Cardiac septum (tissue), 1 donor: ENCODE measurements at regions not wholly inside any gene's neighbourhood (a gene's known extent, or its start where the extent isn't known, plus 50 kb on each side); places are given as distances from the start of the nearest gene placed in this dataset.
"Not testable (repeated sequence)": the region's sequence is repeated elsewhere in the genome, so short reads cannot be mapped to it uniquely, and the experiment has no call there.

Experiments
- DNase-seq: peaks from one replicate; pipeline ENCODE4 v3.0.0-alpha.2; 2020; ENCODE audit warnings: low spot score
- intact Hi-C: fragments of 100-400 bp; cut with DNase I; formaldehyde crosslinking; loops from one replicate; pipeline ENCODE4 v1.14.0; 2022
- donor health status: DM: no; HTN: no; CAD: no.

GRCh38 chr4:133544097-133544496 lies 395.0 kb downstream of the PCDH10 start:
- DNase-seq, result no peak
- intact Hi-C loops, result no loop called here

GRCh38 chr4:133537780-133538281 lies 388.7 kb downstream of the PCDH10 start:
- DNase-seq, result no peak
- intact Hi-C loops, result no loop called here

DNA sequence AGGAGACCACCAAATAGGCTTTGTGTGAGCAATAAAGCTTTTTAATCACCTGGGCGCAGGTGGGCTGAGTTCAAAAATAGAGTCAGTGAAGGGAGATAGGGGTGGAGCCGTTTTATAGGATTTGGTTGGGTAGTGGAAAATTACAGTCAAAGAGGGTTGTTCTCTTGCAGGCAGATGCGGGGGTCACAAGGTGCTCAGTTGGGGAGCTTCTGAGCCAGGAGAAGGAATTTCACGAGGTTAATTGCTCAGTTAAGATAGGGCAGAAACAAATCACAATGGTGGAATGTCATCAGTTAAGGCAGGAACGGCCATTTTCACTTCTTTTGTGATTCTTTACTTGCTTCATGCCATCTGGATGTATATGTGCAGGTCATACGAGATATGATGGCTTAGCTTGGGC lies 385.1 kb downstream of the PCDH10 start:
- DNase-seq, intact Hi-C loops: not testable (repeated sequence)

DNA sequence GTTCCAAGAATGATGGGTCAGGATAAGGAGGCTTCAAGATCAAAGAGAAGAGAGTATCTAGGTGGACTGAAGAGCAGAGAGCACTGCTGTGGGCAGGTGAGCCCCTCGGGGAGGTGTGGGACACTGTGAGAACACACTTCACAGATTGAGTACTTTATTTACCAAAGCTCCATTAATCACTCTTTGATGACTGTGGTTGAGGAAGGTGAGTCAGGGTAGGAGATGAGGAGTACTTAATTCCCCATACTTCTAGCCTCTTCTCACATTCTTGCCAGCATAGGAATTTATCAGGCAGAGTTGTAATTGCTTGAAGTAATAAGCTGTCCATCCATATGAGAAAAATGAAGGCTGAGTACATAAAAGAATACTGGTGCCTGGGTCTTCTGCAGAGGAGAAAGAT lies 375.3 kb downstream of the PCDH10 start:
- DNase-seq, result no peak
- intact Hi-C loops, result no loop called here

GRCh38 chr4:133513901-133514300 lies 364.8 kb downstream of the PCDH10 start:
- intact Hi-C loops, result no loop called here
- DNase-seq, result no peak

DNA sequence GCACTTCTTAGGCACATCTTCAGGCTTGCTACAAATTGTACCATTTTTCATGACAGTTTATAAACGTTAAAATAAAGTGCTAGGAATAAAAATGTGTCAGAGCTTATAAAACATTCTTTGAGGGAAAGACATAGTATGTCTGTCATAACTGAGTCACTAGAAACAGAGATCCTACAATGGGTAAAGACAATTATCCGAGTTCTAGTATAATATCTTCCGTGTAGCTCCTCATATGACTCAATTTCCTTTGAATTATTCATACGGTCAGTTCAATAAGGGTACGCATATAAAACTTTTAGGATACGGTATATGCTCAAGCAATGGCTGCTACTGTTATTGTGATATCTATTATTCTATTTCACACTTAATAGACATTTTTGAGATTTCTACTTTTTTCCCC lies 349.1 kb downstream of the PCDH10 start:
- intact Hi-C loops, result no loop called here

GRCh38 chr4:133493776-133494175 lies 344.7 kb downstream of the PCDH10 start:
- DNase-seq, result no peak
- intact Hi-C loops, result no loop called here

More for the DNA sequence above, 349.1 kb downstream of the PCDH10 start:
- no peak for DNase-seq

GRCh38 chr4:133493241-133493640 lies 344.1 kb downstream of the PCDH10 start:
- no peak for DNase-seq
- intact Hi-C loops, result no loop called here

DNA sequence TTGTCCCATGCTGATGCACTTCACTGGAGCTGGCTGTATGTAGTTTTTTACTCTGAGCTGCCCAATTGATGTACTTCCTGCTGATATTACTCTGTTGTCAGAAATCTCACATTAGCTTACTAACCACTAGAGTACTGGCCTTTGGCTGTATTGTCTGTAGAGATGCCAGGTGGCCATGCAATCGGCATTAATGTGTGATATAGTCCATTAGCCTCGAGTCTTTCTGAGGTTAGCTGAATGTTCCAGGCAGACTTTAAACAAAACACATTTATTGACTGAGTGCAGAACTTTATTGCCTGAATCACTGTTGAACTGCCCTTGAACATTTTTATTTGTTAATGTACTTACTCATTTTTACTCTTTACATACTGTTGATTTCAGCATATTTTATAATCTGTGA lies 335.2 kb downstream of the PCDH10 start:
- DNase-seq, result no peak
- intact Hi-C loops, result no loop called here

GRCh38 chr4:133483600-133484246 lies 334.6 kb downstream of the PCDH10 start:
- DNase-seq, result no peak
- intact Hi-C loops, result no loop called here

- no peak for DNase-seq
- intact Hi-C loops, result no loop called here
Observed at GRCh38 chr4:133476063-133476462, 327.0 kb downstream of the PCDH10 start.

DNA sequence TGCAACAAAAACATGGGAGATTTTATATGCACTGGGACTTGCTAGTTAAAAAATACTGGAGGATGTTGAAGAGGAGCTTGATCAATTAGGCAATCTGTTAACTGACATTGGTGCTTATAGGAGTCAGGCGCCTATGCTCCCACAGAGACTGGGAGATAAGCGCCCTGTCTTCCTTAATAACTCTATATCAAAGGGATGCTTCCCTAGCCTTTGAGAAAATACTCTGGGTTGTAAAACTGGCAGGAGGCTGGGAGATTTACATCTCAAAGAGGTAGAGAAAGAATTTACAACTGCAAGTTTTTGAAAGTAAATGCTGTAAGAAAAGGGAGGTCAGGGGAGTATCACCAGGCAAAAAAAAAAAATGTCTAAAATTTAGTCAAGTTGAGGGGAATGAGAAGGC lies 325.4 kb downstream of the PCDH10 start:
- intact Hi-C loops, result no loop called here
- no peak for DNase-seq

DNA sequence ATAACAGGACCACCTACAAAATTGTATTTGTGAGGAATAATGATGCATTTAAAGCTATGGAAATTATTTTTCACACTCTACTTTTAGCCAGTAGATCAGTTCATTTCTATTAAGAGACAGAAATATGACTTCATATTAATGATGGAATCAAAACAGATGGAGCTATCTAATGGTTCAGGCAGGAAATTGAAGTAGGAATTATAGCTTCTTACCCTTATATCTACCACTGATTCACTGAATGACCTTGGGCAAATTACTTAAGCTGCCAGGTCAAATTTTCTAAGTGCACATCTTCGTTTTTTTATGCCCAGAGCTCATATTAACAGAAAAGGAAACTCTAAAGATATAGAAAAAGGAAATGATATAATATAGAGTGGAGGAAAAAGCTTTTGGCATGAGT lies 323.1 kb downstream of the PCDH10 start:
- DNase-seq, result no peak
- intact Hi-C loops, result no loop called here

- no peak for DNase-seq
- intact Hi-C loops, result no loop called here
Observed at GRCh38 chr4:133467290-133467947, 318.3 kb downstream of the PCDH10 start.

GRCh38 chr4:133465022-133465421 lies 315.9 kb downstream of the PCDH10 start:
- intact Hi-C loops, result no loop called here
- no peak for DNase-seq

- no peak for DNase-seq
- intact Hi-C loops, result no loop called here
Observed at GRCh38 chr4:133464311-133464710, 315.2 kb downstream of the PCDH10 start.

DNA sequence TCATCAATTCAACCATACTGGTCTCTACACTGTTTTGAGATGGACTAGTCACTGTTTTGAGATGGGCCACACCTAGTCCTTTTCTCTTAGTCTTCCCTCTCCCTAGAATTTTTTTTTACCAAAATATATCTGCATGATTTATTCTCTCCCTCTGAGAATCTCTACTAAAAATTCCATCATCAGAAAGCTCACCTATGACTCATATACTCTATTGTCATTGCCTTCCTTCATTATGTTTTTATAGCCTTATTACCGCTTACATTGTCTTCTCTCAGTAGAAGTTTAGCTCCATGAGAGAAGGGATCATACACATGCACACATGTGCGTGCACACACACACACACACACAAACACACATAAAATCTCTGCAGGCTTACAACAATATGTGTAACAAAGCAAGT lies 303.6 kb downstream of the PCDH10 start:
- intact Hi-C loops, result no loop called here
- DNase-seq, result no peak

- no peak for DNase-seq
- intact Hi-C loops, result no loop called here
Observed at GRCh38 chr4:133450813-133451212, 301.7 kb downstream of the PCDH10 start.

DNA sequence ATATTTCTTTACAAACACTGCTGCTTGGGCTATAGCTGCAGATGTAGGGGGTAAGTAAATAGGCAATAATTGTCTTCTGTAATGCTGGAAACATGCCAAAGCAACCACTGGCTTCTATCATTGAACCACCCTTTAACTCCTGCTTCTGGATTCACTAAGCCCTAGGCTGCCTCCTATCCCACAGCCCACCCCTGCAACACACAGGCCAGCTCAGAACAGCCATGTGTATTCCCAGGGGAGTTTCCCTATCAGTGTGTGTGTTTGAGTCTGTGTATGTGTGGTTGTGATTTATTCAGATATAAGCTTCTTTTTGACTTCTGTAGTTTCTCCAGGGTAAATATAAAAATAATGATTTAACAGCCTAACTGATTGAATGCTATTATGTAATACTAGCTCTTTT lies 291.3 kb downstream of the PCDH10 start:
- intact Hi-C loops, result no loop called here
- DNase-seq, result no peak

GRCh38 chr4:133439830-133440229 lies 290.7 kb downstream of the PCDH10 start:
- intact Hi-C loops, result no loop called here

GRCh38 chr4:133424605-133425004 lies 275.5 kb downstream of the PCDH10 start:
- no peak for DNase-seq
- intact Hi-C loops, result no loop called here

More at GRCh38 chr4:133439830-133440229, 290.7 kb downstream of the PCDH10 start:
- DNase-seq, result no peak
